ENCODE measurements at regions not wholly inside any gene's neighbourhood (a gene's known extent, or its start where the extent isn't known, plus 50 kb on each side); places are given as distances from the start of the nearest gene placed in this dataset.

GRCh38 chr20:22723659-22724058, 139.3 kb upstream of the FOXA2 start:
- H3K27me3 ChIP-seq (ENCODE audit: insufficient read depth, low read depth, low read length): no peaks in the 10 kb centered on the region
- no peaks in the 10 kb centered on the region for H3K79me2 ChIP-seq (replicated peaks; ENCODE audit: insufficient read depth, low read length)
- no peak overlapping the region for H2AFZ ChIP-seq (ENCODE audit: low read depth, low read length)
- H3F3A ChIP-seq (ENCODE audit: insufficient read depth, low read length, poor library complexity, severe bottlenecking): no peaks in the 10 kb centered on the region
- no peaks in the 10 kb centered on the region for H4K20me1 ChIP-seq (ENCODE audit: insufficient read depth)
- no peak overlapping the region for H3K4me2 ChIP-seq (ENCODE audit: low read length)
- TF ChIP-seq EP300 (conservative IDR thresholded peaks at IDR 0.05; ENCODE audit: poor library complexity, severe bottlenecking) (no peak), SMC3 (conservative IDR thresholded peaks at IDR 0.05; ENCODE audit: poor library complexity) (no peak), TAF1 (IDR thresholded peaks at IDR 0.05; ENCODE audit: low read depth) (no peak), EZH2 (IDR thresholded peaks at IDR 0.05; ENCODE audit: borderline replicate concordance, insufficient read depth, low read length, poor library complexity, severe bottlenecking) (no peak), POLR2AphosphoS5 (IDR thresholded peaks at IDR 0.05) (no peak), REST (IDR thresholded peaks at IDR 0.05; ENCODE audit: borderline replicate concordance) (no peak), RAD21 (conservative IDR thresholded peaks at IDR 0.05) (no peak), CTCF (IDR thresholded peaks at IDR 0.05; ENCODE audit: poor library complexity, severe bottlenecking) (no peak)
- H3K9me2 ChIP-seq (ENCODE audit: insufficient read depth, low read length): no peaks in the 10 kb centered on the region
- H3K36me3 ChIP-seq (ENCODE audit: insufficient read depth, low read length): no peaks in the 10 kb centered on the region
- no peak overlapping the region for H3K9ac ChIP-seq (ENCODE audit: low read length)
- no peaks in the 10 kb centered on the region for H3K9me3 ChIP-seq (ENCODE audit: low read length)
- H3K4me3 ChIP-seq (ENCODE audit: low read length): no peak overlapping the region
- no peak overlapping the region for H3K27ac ChIP-seq (ENCODE audit: low read length)

- Histone ChIP-seq H3K9me2 (ENCODE audit: insufficient read depth, low read length) (no peaks in the 10 kb centered on the region), H3K27me3 (ENCODE audit: insufficient read depth, low read depth, low read length) (no peaks in the 10 kb centered on the region), H3K36me3 (ENCODE audit: insufficient read depth, low read length) (no peaks in the 10 kb centered on the region), H3F3A (ENCODE audit: insufficient read depth, low read length, poor library complexity, severe bottlenecking) (no peaks in the 10 kb centered on the region), H3K9me3 (ENCODE audit: low read length) (no peaks in the 10 kb centered on the region), H2AFZ (ENCODE audit: low read depth, low read length) (no peak overlapping the region), H4K20me1 (ENCODE audit: insufficient read depth) (no peaks in the 10 kb centered on the region), H3K27ac (ENCODE audit: low read length) (no peak overlapping the region), H3K4me3 (ENCODE audit: low read length) (no peak overlapping the region), H3K79me2 (replicated peaks; ENCODE audit: insufficient read depth, low read length) (no peaks in the 10 kb centered on the region), H3K9ac (ENCODE audit: low read length) (no peak overlapping the region), H3K4me2 (ENCODE audit: low read length) (no peak overlapping the region)
- TF ChIP-seq CTCF (IDR thresholded peaks at IDR 0.05; ENCODE audit: poor library complexity, severe bottlenecking) (no peak), TAF1 (IDR thresholded peaks at IDR 0.05; ENCODE audit: low read depth) (no peak), MXI1 (conservative IDR thresholded peaks at IDR 0.05; ENCODE audit: poor library complexity, severe bottlenecking) (no peak), EP300 (conservative IDR thresholded peaks at IDR 0.05; ENCODE audit: poor library complexity, severe bottlenecking) (no peak), SMC3 (conservative IDR thresholded peaks at IDR 0.05; ENCODE audit: poor library complexity) (no peak), RAD21 (conservative IDR thresholded peaks at IDR 0.05) (no peak), REST (IDR thresholded peaks at IDR 0.05; ENCODE audit: borderline replicate concordance) (no peak), EZH2 (IDR thresholded peaks at IDR 0.05; ENCODE audit: borderline replicate concordance, insufficient read depth, low read length, poor library complexity, severe bottlenecking) (no peak), POLR2AphosphoS5 (IDR thresholded peaks at IDR 0.05) (no peak)
These were observed 143.9 kb upstream of the FOXA2 start for GRCh38 chr20:22728146-22728745.

All from neural cell (in vitro differentiated cells).